ENCODE measurements at regions not wholly inside any gene's neighbourhood (a gene's known extent, or its start where the extent isn't known, plus 50 kb on each side); places are given as distances from the start of the nearest gene placed in this dataset.

DNA sequence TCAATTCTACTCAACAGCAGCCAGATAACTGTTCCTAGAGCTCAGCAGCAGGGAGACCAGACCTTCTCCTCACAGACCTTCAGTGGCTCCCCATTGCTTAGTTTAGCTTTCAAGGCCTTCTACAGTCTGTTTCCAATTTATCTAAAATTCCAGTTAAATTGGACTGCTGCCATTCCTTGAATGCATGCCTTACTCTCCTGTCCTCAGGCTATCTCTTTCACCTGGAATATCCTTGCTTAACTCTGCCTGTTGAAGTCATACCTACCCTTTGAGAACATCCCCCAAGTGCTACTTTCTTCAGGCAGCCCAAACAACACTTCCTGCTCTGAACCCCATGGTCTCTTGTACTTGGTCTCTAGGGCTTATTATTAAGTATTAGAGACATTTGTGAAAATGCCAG lies 120.7 kb upstream of the TENM4 start:
- no peak for DNase-seq (ENCODE audit: low spot score)

DNA sequence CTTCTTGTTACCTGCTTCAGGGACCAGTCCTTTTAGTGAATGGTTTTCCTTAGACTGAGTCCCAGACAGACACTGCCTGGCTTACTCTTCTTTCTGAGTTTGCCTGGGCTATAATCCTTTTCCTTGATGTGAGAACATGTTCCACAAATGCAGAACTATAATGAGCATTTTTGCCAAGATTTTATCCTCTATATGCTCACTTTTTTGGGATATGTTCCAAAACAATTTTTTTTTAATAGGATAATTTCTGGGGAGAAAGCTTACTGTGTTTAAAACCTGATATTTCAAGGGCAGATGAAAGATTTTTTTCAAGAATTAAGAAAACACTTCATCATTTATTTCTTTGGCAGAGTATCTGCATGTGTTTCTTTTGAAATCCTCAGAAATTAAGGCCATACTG lies 110.0 kb upstream of the TENM4 start:
- no peak for DNase-seq (ENCODE audit: low spot score)

DNA sequence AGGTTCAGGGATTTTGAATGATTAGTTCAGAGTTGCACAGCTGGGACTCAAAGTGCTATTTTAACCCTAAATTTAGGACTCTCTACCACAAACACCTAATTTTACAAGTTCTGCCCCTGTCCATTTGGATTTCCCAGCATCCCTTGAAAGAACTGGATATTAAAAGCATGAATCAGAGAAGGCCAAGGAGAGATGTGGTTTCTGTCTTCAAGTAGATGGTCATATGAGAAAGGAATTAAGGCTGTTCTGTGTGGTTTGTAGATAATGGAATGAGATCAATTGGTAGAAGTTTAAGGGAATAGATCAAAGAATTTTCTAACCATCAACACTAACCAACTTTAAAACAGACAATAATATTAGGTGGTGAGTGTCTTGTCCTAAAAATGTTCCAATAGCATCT lies 106.4 kb upstream of the TENM4 start:
- no peak for DNase-seq (ENCODE audit: low spot score)

DNA sequence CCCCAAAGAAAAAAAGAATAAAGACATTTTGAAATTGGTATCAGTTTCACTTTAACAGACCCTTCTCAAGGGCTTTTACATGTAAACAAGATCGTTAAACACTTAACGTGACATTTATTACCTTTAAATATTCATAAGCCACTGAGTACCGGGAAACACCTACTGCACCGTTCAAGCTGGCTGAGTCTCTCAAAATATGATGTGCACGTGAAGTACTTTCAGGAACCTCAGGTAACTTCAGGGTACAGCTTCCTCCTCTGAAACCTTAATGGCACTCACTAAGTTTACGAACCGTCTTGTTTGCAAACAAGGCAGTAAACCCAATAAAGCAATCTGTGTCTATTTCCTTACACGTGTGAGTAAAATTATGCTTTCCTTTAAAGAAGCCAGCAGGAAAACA lies 105.5 kb upstream of the TENM4 start:
- no peak for DNase-seq (ENCODE audit: low spot score)

DNA sequence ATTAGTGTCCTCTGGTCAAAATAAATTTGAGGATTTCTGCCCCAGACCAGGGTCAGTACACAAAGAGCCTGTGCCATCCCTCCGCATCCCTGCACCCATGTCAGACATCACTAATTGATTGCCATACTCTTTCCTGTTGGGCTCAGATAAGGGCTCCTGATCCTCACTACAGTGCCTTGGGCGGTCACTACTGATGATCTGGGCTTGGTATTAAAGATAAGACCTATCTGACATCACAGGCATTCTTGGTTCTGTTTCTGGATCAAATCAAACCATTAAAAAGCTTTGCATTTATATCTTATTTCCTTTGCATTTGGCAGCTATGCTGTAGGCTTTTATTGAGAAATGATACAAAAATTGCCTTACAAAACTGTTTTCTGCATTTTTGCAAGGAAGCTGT lies 103.5 kb upstream of the TENM4 start:
- no peak for DNase-seq (ENCODE audit: low spot score)

DNA sequence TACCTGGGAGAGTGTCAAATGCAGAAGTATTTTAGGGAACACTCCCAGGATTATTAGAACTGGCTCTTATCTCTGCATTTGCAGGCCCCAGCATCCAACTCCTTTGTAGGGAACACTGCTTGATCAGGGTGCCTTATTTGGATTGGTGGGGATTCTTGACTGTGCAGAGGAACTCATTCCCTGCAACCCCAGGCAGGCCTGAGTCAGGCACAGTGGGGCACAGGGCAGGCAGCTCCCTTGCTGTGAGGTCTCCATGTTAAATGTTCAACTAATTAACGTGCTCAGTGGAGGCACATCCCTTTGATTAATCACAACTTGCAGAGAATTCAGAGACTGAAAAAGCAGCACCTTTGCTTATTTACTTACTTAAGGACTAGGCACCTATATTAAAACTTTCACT lies 102.3 kb upstream of the TENM4 start:
- DNase-seq (ENCODE audit: low spot score): no peak

DNA sequence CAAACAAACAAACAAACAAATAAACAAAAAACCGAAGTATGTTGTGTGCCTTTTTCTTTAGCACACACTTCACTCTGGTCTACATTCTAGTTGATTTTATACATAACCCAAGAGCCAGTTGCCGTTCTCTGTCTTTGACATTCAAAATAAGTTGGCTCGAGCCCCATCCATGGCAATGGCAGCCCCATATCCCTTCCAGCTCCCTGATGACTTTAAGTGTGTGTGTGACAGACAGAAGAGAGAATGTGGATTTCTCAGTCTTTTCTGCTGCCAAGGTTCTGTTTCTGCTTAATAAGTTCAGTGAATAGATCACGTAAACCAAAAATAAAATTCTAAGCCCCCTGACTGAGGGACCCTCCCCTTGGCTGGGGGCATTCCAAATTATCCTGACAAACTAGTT lies 100.6 kb upstream of the TENM4 start:
- DNase-seq (ENCODE audit: low spot score): no peak

DNA sequence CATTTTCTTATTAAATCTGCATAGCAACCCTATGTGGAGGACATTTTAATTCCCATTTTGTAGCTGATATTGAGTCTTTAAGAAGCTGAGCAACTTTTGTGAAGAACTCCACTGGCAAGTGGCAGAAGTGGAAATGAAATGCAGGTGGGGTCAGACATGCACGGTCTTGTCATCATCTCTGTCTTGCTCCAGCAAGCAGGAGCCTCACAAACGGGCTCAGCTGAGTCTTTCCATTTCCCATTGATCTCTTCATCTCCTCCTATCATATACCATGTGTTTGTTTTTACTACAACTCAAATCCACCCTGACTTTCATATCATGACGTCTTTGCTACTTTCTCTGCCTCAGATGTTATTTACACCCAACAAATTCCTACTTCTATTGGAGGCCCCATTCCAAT lies 97.9 kb upstream of the TENM4 start:
- no peak for DNase-seq (ENCODE audit: low spot score)

DNA sequence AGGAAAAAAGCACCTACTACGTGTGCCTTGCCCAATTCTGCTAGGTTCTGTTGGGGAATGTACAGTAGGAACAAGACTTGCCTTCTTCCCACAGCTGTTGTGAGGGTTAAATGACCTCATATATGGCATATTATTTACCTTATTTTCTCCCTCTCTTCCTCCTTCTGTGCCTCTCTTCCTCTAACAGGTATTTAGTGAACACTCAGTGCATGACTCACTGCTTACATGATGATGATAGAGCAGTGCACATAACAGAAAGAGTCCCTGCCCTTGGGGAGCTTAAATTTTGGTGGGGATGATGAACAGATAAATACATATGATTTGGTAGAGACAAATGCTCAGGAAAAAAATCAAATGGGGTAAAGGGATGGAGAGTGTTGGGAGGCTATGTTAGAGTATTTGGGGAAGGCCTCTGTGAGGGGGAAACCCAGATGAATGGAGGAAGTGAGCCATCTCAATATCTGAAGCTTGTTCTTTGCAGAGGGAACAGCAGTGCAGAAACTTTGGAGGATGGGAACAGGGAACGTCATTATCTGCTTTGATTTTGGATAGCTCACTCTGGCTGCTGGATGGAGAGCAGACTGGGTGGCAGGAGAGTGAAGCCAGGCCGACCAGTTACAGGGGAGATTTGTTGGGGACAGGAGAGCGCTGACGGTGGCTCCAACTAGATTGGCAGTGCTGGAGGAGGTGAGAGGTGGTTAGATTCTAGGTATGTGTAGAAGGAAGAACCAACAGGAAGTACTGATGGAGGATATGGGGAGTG lies 95.5 kb upstream of the TENM4 start:
- no peak for DNase-seq (ENCODE audit: low spot score)

DNA sequence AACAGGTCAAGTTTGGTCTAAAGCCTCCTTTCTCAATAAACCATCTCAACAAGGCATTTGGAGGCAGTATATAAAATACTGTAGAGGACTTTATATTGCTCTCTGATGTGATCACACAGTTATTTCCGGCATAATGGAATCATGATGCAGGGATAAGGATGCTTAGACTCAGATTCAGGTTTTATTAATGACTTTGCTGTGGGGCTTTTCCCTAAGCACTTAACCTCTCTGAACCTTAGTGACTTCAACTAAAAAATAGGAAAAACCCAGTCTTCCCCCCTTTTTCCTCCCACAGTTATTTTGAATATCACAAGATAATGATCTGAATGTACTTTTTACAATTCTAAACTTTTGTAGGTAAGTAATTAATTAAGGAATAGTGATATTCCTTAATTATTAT lies 94.8 kb upstream of the TENM4 start:
- no peak for DNase-seq (ENCODE audit: low spot score)

DNA sequence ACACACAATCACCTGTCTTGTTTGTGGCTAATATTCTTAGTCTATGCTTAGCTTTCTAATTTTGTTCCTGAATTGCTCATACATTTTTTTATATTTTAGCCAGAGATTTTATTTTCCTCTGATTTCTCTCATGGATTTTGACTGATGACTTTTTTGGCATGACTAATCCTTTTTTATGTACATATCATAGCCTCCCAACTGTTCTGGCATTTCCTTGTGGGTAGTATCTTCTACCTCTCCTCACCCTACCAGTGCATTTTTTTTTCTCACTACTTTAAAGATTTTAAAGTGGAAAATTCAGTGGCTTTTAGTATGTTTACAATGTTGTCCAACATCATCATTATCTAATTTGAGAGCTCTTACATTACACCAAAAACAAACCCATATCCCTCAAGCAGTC lies 84.4 kb upstream of the TENM4 start:
- DNase-seq (ENCODE audit: low spot score): no peak

DNA sequence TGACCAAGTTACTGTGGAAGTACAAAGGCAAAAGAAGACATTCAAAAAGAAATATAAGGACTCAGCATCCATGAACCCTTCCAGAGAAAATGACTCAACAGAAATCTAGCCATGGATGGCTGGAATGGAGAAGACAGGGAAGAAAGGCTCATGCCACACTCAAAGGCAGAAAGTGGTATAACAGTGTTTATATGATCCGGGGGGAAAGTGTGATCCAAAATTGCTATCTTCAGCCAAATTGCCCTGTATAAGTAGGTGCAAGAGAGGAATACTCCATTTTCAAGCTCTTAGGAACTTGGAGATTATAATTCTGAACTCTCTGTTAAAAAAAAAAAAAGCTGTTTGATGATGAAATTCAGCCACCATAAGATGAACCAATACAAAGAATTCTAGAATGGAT lies 81.8 kb upstream of the TENM4 start:
- no peak for DNase-seq (ENCODE audit: low spot score)

DNA sequence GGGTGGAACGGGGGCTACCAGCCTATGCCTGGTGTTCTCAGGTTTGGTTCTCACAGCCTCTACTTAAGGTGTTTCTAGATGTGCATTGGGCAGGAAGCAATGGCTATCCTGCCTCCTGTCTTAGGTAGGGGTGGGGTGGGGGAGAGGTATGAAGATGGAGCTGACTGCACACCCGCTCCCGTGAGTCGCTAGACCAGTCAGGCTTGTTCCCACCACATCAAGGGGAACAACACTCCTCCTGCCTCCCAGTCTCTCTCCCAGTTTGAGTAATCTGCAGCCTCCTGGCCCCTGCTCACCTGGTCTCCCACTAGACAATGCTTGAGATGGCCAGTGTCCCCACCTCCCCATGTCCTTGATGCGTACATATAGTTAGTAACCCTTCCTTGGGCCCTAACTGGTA lies 79.3 kb upstream of the TENM4 start:
- no peak for DNase-seq (ENCODE audit: low spot score)

DNA sequence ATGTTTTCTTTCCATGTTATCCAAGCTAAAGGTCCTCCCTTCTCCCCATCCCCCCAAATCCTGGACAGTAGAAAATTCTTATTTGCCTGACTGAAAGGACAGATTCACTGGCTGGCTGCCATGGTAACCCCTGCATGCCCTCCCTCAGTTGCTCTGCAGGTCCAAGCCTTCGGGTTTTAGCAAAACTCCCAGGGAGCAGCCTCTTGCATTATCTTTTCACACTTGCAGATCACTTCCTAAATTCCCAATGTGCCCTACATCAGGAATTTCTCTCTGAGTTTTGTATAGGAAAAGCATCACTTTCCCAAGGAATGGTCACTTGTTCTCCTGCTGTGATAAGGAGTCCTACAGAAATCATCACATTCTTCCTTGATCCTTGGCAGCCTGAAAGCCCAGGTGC lies 75.0 kb upstream of the TENM4 start:
- DNase-seq (ENCODE audit: low spot score): no peak

DNA sequence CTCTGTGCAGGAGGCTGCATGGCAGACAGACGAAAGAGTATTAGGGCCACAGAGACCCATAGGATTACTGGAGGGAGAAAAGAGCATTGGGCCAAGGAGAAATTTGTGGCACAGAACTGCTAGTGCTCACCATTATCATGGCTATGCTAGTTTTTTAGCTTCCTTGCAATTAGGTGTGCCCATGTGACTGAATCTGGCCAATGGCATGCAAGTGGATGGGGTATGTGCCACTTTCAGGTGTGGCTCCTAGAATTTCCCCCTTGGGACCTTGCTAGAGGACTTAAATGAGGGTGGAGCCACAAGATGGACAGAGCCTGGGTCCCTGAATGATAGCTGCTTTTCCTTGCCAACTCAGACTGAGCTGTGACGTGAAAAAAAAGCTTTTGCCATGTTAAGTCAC lies 73.9 kb upstream of the TENM4 start:
- no peak for DNase-seq (ENCODE audit: low spot score)

DNA sequence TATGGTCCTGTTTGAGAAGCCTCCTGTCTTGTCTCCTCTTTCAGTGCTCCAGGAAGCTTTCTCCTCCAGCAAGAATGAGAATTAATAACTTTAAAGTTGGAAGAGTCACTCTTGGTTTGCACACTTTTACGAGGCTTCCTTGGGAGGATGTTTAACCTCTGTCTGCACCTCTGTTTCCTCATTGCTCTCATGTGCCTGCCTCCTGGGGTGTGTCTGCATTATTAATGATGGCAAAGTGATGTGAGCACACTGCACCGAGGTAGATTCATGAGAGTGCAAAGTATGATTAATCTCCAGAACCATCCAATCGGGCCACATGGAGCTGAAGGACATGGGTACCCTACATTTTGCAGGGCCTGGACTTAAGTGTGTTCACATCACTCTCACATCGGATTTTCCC lies 73.5 kb upstream of the TENM4 start:
- DNase-seq (ENCODE audit: low spot score): no peak

DNA sequence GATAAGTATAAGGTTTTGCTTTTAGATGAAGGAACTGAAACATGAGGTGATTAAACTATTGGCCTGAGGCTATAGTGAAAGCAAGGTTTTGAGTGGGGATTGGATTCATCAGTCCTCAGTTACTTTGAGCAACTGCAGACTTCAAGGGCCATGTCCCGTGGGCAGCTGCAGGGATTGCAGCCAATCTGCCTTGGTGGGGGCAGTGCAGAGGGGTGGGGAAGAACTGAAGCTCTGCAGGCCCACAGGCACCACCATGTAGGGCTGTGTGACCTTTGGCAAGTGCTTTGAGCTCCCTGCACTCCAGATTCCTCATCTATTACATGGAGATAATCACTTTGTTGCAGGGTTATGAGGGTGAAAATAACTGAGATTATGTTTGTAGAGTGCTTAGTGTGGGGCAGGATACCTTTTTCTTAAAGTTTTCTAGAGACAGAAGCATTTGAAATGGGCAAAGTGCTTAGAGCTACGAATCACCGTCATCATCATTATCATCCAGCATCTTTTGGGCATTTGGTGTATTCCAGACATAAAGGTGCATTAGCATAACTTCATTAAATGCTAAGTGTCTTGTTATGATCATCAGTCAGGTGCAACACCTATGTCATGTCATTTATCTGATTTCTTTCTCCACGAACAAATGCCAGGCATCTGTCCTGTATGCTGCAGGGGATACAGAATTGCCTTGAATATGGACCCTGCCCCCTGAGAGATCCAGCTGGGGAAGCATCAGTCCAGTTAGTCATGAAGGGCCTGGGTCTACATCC lies 72.1 kb upstream of the TENM4 start:
- DNase-seq (ENCODE audit: low spot score): no peak

DNA sequence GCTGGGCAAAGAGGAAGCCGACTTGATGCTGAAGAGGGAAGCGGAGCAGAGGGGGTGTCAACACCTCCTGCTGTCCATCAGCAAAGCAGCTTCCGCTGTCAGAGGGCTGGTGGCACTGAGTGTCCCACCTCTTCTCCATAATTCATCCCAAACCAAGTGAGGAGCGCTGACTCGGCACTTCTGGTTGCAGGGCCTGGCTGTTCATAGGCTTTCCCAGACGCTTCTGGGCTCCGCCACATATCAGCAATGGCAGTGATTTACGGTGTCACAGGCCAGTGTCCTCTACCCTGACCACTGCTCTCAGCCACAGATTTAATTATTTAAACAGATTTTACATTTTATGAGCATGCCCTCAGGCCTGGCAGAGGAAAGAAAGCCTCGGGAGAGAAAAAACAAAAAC lies 70.1 kb upstream of the TENM4 start:
- DNase-seq (ENCODE audit: low spot score): no peak

DNA sequence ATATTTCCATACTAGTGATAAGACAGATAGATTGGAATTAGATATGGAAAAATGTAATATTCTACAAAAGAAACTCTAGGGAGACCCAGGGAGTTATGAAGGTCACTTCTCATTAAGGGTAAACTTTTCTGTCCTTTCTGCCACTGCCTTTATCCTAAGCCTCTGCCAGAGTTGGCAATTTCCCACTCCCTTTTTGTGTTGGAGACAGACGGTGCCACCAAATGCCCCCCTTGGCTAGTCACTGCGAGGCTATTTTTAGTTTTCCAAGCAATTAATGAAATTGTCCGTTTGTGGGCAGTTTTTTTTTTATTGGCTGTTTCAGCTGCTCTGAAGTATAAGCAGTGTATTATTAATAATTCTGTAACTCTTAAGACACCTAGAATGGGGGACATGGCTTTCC lies 67.6 kb upstream of the TENM4 start:
- DNase-seq (ENCODE audit: low spot score): no peak

DNA sequence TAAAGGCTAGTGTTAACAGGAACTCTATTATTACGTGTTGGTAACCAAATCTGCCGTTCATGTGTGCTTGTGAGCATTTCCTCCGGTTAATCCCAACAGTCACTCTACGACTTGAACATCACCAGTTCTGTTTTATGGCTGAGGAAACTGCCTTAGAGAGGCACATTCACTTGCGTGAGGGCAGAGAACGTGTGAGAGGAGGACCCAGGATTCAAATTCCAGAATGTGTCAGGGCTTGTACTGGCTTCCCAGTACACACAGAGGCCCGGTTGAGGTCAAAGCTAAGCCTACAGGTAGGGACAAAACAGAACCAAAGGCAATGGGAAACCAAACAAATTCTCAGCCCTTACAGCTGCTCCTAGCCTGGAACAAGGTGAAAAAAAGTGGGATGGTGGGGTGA lies 66.9 kb upstream of the TENM4 start:
- DNase-seq (ENCODE audit: low spot score): no peak

DNA sequence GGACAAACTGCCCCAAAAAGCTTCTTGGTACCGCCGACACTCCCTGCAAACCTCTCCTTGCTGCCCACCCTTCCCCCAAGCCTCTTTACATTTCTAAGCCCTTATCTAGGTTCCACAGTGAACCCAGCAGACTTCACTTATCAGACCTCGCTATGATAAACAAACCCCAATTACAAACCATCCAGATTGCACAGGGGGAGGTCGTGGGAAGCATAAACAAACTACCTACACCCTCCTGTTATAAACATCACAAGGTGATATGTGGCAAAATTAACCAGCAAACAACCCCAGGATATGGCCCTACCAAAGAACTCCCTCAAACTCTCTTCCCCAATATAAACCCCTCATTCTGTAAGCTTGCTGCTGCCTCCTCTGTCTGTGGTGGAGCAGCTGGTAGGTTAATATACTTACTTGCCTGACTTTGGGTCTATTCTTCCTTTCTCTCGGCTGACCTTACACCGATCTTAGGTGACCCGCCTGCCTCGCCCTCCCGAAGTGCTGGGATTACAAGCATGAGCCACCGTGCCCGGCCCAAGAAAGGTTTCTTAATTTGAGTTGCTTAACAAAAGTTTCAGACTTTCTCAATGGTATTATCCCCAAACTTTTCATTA lies 66.0 kb upstream of the TENM4 start:
- DNase-seq (ENCODE audit: low spot score): no peak

DNA sequence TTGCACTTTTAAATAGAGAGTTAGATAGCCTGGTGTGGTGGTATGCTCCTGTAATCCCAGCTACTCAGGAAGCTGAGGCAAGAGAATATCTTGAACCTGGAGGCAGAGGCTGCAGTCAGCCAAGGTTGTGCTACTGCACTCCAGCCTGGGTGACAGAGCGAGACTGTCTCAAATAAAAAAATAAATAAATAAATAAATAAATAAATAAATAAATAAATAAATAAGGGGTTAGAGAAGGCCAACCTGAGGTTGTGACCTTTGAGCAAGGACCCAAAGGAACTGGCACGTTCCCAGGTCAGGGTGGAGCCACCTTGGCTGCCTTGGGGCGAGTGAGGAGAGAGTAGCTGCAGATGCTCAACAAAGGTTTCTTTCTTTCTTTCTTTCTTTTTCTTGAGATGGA lies 65.3 kb upstream of the TENM4 start:
- no peak for DNase-seq (ENCODE audit: low spot score)

DNA sequence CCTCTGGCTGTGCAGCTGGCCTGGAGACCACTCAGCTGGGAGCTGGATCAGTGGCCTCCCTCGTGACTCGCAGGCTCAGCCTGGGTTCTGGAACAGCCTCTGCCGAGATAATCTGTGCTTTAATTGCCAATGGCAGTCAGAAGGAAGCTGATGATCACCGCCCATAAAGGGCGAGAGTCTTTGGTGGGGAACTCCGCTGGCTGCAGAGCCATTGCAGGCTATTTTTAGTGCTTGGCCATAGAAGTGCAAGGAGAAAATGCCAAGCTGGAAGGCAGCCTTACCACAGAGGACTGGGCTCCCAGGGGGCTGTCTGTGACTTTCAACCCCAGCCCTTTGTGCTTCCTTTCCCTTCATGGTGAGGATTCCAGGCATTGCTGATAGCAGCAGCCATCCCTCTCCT lies 62.2 kb upstream of the TENM4 start:
- no peak for DNase-seq (ENCODE audit: low spot score)

DNA sequence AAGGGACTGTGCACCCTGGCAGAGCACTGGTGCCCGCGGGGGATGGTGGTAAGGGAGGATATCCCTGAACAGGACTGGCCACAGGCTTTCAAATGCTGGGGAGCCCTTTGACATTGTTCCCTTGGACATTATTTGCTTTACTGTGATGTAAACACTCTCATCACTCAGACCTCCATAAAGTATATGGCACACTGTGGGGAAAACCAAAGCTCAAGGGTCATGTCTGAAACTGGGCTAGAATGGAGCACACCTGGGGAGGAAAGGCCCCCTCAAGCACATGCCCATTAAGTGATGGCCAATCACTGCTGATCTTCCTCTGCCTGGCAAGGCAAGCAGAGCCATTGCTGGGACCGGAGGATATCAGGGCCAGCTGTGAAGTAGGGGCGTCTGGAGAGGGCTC lies 60.9 kb upstream of the TENM4 start:
- no peak for DNase-seq (ENCODE audit: low spot score)
